GM13977 (cell line): ENCODE measurements at regions not wholly inside any gene's neighbourhood (a gene's known extent, or its start where the extent isn't known, plus 50 kb on each side); places are given as distances from the start of the nearest gene placed in this dataset.

ENCODE experiments used
- DNase-seq: peaks from one replicate; pipeline ENCODE4 v3.0.0; 2012; ENCODE audit warnings: low spot score
- in situ Hi-C: fragments of 300-500 bp; cut with MboI; formaldehyde crosslinking; loops from one replicate; pipeline ENCODE4 v1.12.0; 2022; ENCODE audit warnings: low sequenced_read_pairs, low pct_unique_long_range_greater_than_20kb, mixed read lengths, inconsistent platforms; ENCODE audit not compliant: unreplicated experiment
- TF ChIP-seq, protein P1 (sequence below): IDR thresholded peaks from 2 replicates; pipeline ENCODE4 v1.5.1; 2012; ENCODE audit warnings: mild to moderate bottlenecking, control low read depth; ENCODE audit not compliant: insufficient read depth; ENCODE audit errors: extremely low read depth, missing control alignments

DNA sequence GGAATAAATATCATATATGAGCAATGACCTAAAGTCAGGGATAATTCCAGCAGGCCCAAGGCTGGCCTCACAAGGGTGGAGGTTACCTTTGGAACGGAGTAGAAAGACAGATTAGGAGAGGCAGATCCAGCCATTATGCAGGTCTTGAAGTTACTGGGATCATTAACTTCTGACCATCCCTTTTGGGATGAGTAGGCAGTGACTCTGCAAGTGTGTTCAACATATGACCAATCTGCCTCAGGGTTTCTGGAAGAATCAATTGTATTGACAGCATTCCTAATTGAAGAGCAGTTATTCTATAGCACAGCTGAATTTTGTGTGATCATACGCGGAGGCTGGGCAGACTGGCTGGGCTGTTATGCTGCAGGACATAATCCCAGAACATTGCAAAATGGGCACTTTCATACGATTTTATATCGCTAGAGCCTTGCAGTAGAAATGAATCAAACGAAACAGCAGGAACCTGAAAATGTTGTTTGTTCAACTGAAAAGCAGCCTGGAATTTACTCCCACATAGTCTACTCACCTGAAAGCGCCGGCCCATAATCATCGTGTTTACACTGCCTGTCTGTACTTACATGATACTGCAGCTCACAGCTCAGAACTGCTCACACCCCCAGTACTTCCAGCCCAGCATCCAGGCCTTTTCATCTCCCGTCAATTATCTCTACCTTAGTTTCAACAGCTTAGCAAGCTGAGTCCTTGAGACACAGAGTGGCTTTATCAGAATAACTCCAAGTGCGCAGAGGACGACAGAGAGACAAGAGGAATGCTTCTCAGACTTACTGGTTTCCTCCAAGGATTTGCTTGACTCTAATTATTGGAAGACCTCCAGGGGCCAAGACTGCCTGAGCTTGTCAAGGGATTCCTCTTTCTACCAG, 556.1 kb downstream of the EFNB2 start:
- DNase-seq, result no peak
- TF ChIP-seq, protein P1, sequence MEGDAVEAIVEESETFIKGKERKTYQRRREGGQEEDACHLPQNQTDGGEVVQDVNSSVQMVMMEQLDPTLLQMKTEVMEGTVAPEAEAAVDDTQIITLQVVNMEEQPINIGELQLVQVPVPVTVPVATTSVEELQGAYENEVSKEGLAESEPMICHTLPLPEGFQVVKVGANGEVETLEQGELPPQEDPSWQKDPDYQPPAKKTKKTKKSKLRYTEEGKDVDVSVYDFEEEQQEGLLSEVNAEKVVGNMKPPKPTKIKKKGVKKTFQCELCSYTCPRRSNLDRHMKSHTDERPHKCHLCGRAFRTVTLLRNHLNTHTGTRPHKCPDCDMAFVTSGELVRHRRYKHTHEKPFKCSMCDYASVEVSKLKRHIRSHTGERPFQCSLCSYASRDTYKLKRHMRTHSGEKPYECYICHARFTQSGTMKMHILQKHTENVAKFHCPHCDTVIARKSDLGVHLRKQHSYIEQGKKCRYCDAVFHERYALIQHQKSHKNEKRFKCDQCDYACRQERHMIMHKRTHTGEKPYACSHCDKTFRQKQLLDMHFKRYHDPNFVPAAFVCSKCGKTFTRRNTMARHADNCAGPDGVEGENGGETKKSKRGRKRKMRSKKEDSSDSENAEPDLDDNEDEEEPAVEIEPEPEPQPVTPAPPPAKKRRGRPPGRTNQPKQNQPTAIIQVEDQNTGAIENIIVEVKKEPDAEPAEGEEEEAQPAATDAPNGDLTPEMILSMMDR, result no peak
- in situ Hi-C loops, result no loop called here

DNA sequence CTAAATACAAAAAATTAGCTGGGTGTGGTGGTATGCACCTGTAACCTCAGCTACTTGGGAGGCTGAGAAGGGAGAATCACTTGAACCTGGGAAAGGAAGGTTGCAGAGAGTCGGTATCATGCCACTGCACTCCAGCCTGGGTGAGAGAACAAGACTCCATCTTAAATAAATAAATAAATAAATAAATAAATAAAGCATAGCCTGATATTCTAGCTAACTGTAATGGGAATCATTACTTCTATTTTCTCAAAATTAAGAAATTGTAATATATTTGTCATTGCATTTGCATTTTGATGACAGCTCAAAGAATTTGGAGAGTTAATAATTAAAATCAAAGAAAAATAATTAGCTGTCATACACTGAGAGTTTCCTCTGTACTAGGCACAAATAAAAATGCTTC, 561.1 kb downstream of the EFNB2 start:
- TF ChIP-seq, protein P1, result no peak
- in situ Hi-C loops, result no loop called here
- DNase-seq, result no peak

DNA sequence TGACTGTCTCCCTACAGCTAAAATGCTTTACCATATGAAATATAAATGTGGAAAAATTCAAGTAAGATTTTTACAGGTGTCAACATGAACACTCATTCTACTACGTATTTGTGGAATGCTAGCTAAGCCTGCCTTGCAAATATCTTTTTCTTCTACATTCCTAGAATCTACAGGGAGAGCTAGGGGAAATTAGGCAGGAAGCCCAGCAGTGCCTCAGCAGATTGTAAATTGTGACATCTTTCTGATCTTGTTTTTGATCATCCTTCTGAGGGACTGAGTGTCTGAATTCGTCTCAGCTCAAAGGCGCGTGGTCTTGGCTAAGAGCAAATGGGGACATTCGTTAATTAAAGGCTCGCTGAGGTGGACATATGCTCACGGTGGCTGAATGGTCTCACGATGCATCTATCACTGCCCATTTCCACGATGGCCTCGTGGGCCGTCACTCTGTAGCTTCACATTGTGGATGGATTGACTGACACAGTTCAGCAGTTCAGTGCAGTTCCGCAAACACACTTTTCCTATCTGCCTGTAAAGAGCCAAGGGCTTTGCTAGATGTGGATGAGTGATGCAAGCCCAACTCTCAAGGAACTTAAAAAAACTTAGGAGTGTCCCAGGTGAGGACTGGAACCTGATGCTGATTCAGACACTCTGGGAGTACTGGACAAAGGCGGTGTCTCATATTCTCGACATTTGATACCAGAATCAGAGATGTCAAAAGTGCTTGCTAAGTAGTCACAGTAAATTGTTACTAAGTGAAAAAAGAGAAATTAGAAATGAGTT, 562.5 kb downstream of the EFNB2 start:
- no peak for DNase-seq
- in situ Hi-C loops, result no loop called here
- TF ChIP-seq, protein P1, result no peak

DNA sequence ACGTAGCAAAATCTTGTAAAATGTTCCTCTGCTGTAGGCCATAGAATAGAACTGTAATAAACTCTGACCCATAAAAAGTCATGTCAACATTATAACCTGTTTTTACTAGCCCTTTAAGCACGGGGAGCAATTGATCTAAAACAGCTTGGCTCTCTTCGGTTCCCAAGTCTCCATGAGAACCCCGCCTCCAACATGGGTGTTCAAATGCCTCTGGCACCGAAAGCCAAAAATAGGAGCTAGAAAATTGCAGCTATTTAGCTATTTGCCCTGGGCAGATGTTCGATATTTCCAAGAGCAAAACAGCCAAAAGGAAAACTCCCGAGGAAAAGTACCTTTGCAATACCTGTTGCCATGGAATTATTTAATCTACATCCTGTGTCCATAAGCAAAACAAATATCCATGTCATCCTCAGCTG, 563.1 kb downstream of the EFNB2 start:
- TF ChIP-seq, protein P1, result no peak
- no peak for DNase-seq
- in situ Hi-C loops, result no loop called here

DNA sequence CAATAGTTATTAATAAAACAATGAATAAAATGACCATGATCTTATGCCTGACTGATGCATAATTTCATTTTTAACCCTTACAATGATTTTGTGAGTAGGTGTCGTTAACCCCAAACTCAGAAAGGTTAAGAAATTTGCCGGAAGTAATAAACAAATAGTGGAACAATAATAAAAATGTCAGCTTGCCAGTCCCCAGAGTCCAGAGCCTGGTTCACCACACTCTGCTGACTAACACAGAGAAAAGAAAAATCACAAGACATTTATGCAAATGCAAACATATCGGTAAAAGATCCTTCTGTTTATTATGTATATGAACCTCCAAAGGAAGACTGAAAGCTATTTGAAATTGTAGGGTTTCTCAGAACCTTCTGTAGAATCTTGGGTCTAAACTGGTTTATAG, 563.7 kb downstream of the EFNB2 start:
- in situ Hi-C loops, result no loop called here
- no peak for DNase-seq
- TF ChIP-seq, protein P1, result no peak

DNA sequence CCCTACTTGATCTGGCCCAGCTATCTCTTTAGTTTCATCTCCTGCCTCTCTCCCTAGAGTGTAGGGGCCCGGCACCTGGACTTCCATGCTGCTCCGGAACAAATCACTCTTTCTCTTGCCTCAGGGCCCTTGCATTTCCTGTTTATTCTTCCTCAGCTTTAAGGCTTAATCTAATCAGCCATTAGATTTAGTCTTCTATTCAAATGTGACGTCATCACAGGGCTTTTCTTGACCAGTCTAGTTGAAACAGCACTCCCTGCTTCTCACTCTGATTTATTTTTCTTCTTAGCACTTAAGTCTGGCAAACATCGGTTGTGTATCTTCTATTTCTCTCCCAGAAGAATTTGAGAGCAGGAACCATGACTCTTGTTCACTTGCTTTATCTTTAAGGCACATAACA, 564.1 kb downstream of the EFNB2 start:
- in situ Hi-C loops, result no loop called here
- no peak for DNase-seq
- TF ChIP-seq, protein P1, result no peak
